Neural progenitor cell (in vitro differentiated cells): ENCODE measurements at regions not wholly inside any gene's neighbourhood (a gene's known extent, or its start where the extent isn't known, plus 50 kb on each side); places are given as distances from the start of the nearest gene placed in this dataset.

Source experiments
- EZH2phosphoT487 ChIP-seq: fragments of 200-600 bp; sonication (generic); IDR thresholded peaks from 2 replicates; pipeline ENCODE4 v1.6.1; 2017; ENCODE audit warnings: antibody characterized with exemption
- TF ChIP-seq, protein P1 (sequence below): fragments of 200-600 bp; sonication (generic); IDR thresholded peaks from 2 replicates; pipeline ENCODE4 v1.5.1; 2017; ENCODE audit warnings: antibody characterized with exemption, mild to moderate bottlenecking

DNA sequence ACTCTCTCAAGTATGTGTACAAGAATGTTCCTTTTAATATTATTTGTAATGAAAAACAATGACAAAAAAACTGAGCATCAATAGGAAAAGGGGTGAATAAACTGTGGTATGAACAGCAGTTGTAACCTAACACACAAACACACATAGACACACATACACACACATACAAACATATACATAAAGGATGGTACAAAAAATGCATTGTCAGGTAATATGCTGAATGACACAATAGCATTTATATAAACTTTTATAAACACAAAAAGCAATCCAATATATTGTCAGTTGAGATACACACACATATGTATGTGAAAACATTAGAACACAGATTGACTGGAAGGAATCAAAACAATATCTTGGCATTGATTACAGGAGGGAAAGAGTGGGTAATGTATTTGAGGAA lies 227.0 kb upstream of the ISL1 start:
- TF ChIP-seq, protein P1, sequence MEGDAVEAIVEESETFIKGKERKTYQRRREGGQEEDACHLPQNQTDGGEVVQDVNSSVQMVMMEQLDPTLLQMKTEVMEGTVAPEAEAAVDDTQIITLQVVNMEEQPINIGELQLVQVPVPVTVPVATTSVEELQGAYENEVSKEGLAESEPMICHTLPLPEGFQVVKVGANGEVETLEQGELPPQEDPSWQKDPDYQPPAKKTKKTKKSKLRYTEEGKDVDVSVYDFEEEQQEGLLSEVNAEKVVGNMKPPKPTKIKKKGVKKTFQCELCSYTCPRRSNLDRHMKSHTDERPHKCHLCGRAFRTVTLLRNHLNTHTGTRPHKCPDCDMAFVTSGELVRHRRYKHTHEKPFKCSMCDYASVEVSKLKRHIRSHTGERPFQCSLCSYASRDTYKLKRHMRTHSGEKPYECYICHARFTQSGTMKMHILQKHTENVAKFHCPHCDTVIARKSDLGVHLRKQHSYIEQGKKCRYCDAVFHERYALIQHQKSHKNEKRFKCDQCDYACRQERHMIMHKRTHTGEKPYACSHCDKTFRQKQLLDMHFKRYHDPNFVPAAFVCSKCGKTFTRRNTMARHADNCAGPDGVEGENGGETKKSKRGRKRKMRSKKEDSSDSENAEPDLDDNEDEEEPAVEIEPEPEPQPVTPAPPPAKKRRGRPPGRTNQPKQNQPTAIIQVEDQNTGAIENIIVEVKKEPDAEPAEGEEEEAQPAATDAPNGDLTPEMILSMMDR, result no peak
- TF ChIP-seq EZH2phosphoT487, result no peak
